ENCODE measurements at regions not wholly inside any gene's neighbourhood (a gene's known extent, or its start where the extent isn't known, plus 50 kb on each side); places are given as distances from the start of the nearest gene placed in this dataset.
A peak's percentile ranks its signal among the peaks of the same experiment; 100 is the strongest.

- H3K36me3 ChIP-seq (ENCODE audit: control insufficient read depth, insufficient read depth, low read length), result no peaks in the 10 kb centered on the region
- DNase-seq (ENCODE audit: low read depth), result no peak
- H3K27me3 ChIP-seq (ENCODE audit: control insufficient read depth, insufficient read depth, low read length), result no peaks in the 10 kb centered on the region
- TF ChIP-seq CTCF (IDR thresholded peaks at IDR 0.05; ENCODE audit: insufficient read depth, low read length, poor library complexity, severe bottlenecking), result no peak
- no peak overlapping the region for H3K4me3 ChIP-seq (ENCODE audit: low read depth, low read length)
These were observed 108.7 kb upstream of the NFIA start for GRCh38 chr1:60973668-60974067.

- no peak overlapping the region for H3K4me3 ChIP-seq (ENCODE audit: low read depth, low read length)
- DNase-seq (ENCODE audit: low read depth), result peak; percentile 56
- H3K27me3 ChIP-seq (ENCODE audit: control insufficient read depth, insufficient read depth, low read length), result no peaks in the 10 kb centered on the region
- no peaks in the 10 kb centered on the region for H3K36me3 ChIP-seq (ENCODE audit: control insufficient read depth, insufficient read depth, low read length)
- TF ChIP-seq CTCF (IDR thresholded peaks at IDR 0.05; ENCODE audit: insufficient read depth, low read length, poor library complexity, severe bottlenecking), result no peak
These were observed 109.5 kb upstream of the NFIA start for GRCh38 chr1:60972841-60973364.

GRCh38 chr1:60971330-60971729 is 111.0 kb upstream of the NFIA start:
- Histone ChIP-seq H3K27me3 (ENCODE audit: control insufficient read depth, insufficient read depth, low read length) (no peaks in the 10 kb centered on the region), H3K4me3 (ENCODE audit: low read depth, low read length) (no peak overlapping the region), H3K36me3 (ENCODE audit: control insufficient read depth, insufficient read depth, low read length) (no peaks in the 10 kb centered on the region)
- DNase-seq (ENCODE audit: low read depth), result no peak
- no peak for TF ChIP-seq CTCF (IDR thresholded peaks at IDR 0.05; ENCODE audit: insufficient read depth, low read length, poor library complexity, severe bottlenecking)

GRCh38 chr1:60969971-60970509 is 112.3 kb upstream of the NFIA start:
- no peaks in the 10 kb centered on the region for H3K36me3 ChIP-seq (ENCODE audit: control insufficient read depth, insufficient read depth, low read length)
- H3K27me3 ChIP-seq (ENCODE audit: control insufficient read depth, insufficient read depth, low read length), result no peaks in the 10 kb centered on the region
- DNase-seq (ENCODE audit: low read depth), result no peak
- H3K4me3 ChIP-seq (ENCODE audit: low read depth, low read length), result no peak overlapping the region
- peak; percentile 16 for TF ChIP-seq CTCF (IDR thresholded peaks at IDR 0.05; ENCODE audit: insufficient read depth, low read length, poor library complexity, severe bottlenecking)

GRCh38 chr1:60965280-60965854 is 117.0 kb upstream of the NFIA start:
- no peaks in the 10 kb centered on the region for H3K36me3 ChIP-seq (ENCODE audit: control insufficient read depth, insufficient read depth, low read length)

More at GRCh38 chr1:60965280-60965854, 117.0 kb upstream of the NFIA start:
- Histone ChIP-seq H3K4me3 (ENCODE audit: low read depth, low read length) (no peak overlapping the region), H3K27me3 (ENCODE audit: control insufficient read depth, insufficient read depth, low read length) (no peaks in the 10 kb centered on the region)
- DNase-seq (ENCODE audit: low read depth), result no peak
- TF ChIP-seq CTCF (IDR thresholded peaks at IDR 0.05; ENCODE audit: insufficient read depth, low read length, poor library complexity, severe bottlenecking), result no peak

Data from kidney epithelial cell (primary cell).